HUDEP-2 (cell line): ENCODE measurements at regions not wholly inside any gene's neighbourhood (a gene's known extent, or its start where the extent isn't known, plus 50 kb on each side); places are given as distances from the start of the nearest gene placed in this dataset.
"Not testable (repeated sequence)": the region's sequence is repeated elsewhere in the genome, so short reads cannot be mapped to it uniquely, and the experiment has no call there.

Experiments used
- DNase-seq, 76 experiments: peaks; one replicate each; lab custom pipeline; 2025; ENCODE audit not compliant: unreplicated experiment in 76 of 76; lab: John Stamatoyannopoulos, UW

- no peak for DNase-seq
These were observed 83.5 kb upstream of the RPL38 start for GRCh38 chr17:74119965-74120364.

GRCh38 chr17:74123350-74123749 is 80.1 kb upstream of the RPL38 start:
- DNase-seq, result no peak

- no peak for DNase-seq
These were observed 79.5 kb upstream of the RPL38 start for GRCh38 chr17:74123866-74124444.

DNA sequence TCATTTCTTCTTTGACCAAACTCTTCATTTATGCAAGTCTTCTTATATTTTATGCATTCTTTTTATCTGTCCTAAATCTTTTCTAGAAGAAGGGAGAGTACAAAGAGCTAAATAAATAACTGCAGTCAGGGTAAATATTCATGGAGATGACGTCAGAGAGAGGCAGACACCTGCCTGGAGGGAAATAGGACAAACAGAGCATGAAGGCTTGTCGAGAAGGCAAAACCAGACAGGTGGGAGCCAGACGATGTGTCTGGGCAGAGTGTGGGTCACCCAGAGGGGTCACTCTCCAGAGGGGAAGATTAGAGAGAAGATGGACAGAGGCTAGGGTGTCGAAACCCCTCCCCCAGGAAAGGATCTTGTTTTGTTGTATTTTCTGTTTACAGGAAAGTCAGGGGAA is 78.3 kb upstream of the RPL38 start:
- DNase-seq, result no peak

GRCh38 chr17:74126179-74126900 is 77.1 kb upstream of the RPL38 start:
- DNase-seq, result no peak

DNA sequence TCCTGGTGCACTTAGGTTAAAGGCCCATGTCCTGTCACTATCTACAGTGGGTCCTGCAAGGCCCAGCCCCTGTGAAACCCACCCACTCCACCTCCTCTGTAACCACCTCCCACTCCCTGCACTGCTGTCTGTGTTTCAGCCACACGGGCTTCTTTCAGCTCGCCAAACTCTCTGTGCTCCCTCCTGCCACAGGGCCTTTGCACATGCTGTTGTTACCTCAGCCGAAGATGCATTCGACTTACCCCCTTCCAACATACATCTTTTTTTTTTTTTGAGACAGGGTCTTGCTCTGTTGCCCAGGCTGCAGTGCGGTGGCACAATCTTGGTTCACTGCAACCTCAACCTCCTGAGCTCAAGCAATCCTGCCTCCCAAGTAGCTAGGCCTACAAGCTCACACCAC is 76.5 kb upstream of the RPL38 start:
- no peak for DNase-seq

GRCh38 chr17:74128456-74129211 is 74.8 kb upstream of the RPL38 start:
- DNase-seq, result no peak

- not testable (repeated sequence) for DNase-seq
These were observed 73.7 kb upstream of the RPL38 start for GRCh38 chr17:74129800-74130199.

DNA sequence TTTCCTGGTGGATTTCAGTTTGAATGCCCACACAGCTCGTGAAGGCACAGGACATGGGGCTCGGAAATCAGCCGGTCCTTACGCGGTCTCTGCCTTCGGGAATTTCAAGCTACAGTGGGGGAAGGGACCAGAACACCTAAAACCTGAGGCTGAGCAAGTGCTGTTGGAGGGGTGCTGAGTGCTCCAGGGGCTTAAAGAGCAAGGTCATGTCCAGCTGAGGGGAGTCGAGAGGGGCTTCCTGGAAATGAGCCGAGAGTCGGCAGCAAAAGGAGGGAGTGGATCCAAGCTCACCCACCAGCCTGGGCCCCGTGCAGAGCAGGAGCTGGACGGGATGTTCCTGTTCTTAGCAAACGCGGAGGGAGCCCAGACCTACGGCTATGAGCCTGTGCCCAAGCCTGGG is 73.2 kb upstream of the RPL38 start:
- DNase-seq, result no peak

DNA sequence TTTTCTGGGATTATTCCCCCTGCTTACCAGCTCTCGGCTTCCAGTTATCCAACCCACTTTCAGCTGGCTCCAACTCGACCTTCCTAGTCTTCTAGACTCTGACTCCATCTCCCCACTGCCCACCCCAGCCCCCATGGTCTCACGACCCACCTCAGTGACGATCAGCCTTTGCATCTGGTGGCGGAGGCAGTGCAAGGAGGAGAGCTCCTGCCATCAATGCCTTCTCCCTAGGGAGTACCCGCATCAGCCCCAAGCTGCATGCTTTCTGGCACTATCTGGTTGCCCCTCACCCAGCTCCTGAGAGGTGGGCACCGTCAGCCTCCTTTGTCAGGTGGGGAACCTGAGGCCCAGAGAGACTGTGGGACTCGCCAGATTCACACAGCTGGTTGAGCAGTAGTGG is 72.6 kb upstream of the RPL38 start:
- DNase-seq, result no peak

GRCh38 chr17:74132354-74132753 is 71.1 kb upstream of the RPL38 start:
- no peak for DNase-seq

DNA sequence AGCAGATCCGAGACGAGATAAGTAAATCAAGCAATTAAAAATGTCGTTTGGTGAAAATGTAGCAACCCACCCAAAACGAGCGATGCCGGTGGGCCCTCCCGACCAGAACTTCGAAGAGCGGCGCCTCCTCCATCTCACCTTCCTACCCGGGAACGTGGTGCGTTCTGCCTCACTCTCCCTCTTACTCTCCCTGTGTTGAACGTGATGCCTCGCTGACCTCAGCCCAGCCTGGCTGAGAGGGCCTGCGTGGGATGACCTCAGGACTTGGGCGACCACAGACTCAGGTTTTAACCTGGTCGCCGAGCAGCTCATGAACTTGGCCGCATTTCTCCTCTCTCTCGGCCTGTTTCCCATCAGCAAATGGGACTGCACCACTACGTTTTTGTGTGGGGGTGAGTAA is 69.7 kb upstream of the RPL38 start:
- DNase-seq, result no peak

DNA sequence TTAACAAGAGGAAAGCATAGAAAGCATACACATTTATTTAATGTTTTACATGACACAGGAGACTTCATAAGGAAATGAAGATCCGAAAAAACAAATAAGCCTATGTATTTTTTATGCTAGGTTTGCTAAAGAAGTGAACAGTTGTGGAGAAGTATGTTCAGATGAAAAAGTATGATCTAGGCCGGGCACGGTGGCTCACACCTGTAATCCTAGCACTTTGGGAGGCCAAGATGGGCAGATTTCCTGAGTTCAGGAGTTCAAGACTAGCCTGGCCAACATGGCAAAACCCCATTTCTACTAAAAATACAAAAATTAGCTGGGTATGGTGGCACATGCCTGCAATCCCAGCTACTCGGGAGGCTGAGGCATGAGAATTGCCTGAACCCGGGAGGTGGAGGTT is 69.2 kb upstream of the RPL38 start:
- DNase-seq, result not testable (repeated sequence)

DNA sequence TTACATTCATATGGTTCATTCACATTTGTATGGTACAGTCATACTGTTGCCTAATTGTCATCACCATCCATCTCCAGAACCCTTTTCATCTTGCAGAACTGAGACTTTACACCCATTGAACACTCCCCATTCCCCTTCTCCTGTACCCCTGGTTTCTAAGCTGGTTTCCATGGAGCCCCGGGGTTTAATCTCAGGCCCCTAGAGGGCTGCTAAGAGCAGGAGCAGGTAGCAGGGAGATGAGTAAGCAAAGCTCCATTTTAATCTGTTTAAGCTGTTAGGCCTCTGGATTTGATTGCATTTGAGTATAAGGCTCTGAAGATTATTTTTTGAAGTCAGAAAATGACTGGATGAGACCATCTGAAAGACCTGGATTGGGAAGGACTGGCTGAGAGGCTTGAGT is 68.5 kb upstream of the RPL38 start:
- no peak for DNase-seq

DNA sequence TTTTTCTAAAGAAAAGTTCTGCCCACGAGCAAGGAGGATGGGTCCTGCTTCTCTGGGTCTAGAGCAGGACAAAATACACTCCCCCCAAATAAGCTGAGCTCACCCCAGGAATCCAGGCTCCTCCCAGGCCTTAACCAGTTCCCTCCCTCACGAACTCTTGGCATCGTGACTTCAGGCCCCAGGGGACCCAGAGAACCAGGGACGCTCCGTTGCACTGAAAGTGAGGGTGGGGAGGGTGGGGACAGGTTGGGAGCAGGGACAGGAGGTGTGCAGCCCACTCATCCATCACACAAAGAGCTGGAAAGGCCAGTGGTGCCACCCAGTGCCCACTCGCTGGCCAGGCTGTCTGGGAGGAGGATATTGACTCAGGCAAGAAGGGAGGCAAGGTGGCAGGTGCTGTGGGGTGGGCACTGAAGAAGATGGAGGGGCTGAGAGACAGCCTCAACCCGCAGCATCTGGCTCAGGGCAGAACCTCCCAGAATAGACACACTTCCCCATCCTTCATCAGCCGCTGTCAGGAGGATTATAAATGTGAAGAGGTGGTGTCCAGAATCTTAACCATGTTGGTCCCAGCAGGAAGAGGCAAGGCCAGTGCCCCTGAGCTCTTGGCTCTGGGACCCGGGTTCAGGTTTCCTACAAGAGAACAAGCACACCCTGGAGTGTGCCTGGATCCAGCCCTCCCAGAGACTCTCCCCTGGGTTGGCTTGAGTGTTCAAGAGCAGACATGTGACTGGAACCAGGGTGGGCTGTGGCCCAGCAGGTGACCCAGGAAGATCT is 67.9 kb upstream of the RPL38 start:
- no peak for DNase-seq

GRCh38 chr17:74137416-74137815 is 66.1 kb upstream of the RPL38 start:
- DNase-seq, result no peak

- DNase-seq, result no peak
These were observed 64.4 kb upstream of the RPL38 start for GRCh38 chr17:74139120-74139519.

DNA sequence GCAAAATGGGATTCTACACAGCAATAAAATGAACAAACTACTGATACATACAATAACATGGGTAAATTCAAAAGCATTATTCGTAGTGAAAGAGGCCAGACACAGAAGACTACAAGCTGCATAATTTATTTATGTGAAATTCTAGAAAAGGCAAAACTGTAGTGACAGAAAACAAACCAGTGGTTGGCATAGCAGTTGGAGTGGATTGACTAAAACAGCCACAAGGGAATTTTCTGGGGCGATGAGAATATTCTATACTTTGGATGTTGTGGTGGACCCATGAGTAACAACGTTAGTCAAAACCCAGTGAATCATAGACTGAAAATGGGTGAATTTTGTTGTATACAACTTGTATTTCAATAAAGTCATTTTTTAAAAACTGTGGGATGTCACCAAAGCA is 63.2 kb upstream of the RPL38 start:
- DNase-seq, result no peak

DNA sequence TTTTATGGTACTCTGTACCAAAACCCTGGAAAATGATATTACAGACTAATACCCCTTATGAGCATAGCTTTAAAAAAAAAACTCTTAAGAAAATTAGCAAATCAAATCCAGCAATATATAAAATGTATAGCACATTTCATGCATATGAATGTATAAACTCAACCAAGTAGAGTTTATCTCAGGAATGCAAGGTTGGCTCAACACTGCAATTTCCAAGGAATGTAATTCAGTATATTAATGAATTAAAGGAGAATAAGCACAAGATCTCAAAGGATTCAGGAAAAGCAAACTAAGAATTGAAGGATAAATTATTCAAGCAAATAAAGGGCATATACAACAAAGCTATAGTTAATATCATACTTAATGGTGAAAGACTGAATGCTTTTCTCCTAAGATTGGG is 61.9 kb upstream of the RPL38 start:
- no peak for DNase-seq

DNA sequence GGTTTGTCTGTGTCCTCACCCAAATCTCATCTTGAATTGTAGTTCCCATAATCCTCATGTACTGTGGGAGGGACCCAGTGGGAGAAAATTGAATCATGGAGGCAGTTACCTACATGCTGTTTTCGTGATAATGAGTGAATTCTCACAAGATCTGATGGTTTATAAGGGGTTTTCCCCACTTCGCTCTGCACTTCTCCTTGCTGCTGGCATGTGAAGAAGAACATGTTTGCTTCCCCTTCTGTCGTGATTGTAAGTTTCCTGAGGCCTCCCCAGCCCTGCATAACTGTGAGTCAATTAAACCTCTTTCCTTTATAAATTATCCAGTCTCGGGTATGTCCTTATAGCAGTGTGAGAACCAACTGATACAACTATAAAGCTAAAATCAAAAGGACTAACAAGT is 60.2 kb upstream of the RPL38 start:
- not testable (repeated sequence) for DNase-seq

GRCh38 chr17:74145756-74146155 is 57.7 kb upstream of the RPL38 start:
- DNase-seq, result no peak
